ENCODE measurements at regions not wholly inside any gene's neighbourhood (a gene's known extent, or its start where the extent isn't known, plus 50 kb on each side); places are given as distances from the start of the nearest gene placed in this dataset.
A peak's percentile ranks its signal among the peaks of the same experiment; 100 is the strongest.

DNA sequence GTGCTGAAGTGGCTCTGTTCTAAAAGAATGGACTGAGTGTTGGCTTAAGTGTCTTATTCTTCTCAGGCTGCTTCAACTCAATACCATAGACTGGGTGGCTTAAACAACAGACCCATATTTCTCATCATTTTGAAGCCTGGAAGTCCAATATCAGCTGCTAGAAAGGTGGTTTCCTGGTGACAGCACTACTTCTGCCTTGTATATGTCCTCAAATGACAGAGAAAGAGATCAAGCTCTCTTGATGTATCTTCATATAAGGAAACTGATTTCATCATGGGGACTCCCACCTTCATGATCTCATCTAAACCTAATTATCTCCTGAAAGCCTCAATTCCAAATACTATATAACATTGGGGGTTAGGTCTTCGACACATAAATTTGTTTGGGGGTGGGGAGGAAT is 449.7 kb upstream of the DSEL start:
- DNase-seq (ENCODE audit: low spot score) = no peak

DNA sequence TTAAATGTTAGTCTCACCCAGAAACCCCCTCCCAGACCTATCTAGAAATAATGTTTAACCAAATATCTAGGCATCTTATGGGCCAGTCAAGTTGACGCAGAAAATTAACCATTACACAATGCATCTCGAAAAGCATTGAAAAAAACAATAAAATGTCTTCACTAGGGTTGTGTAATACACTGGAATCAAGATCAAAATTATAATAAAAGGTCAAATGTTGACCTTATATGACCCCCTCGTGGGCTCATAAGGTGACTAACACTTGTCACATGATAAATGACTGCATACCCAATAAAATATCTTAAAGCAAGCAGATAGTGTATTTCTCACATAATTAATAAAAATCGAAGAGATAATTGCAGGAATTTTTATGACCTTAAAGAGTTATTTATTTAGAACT is 447.9 kb upstream of the DSEL start:
- no peak for DNase-seq (ENCODE audit: low spot score)

DNA sequence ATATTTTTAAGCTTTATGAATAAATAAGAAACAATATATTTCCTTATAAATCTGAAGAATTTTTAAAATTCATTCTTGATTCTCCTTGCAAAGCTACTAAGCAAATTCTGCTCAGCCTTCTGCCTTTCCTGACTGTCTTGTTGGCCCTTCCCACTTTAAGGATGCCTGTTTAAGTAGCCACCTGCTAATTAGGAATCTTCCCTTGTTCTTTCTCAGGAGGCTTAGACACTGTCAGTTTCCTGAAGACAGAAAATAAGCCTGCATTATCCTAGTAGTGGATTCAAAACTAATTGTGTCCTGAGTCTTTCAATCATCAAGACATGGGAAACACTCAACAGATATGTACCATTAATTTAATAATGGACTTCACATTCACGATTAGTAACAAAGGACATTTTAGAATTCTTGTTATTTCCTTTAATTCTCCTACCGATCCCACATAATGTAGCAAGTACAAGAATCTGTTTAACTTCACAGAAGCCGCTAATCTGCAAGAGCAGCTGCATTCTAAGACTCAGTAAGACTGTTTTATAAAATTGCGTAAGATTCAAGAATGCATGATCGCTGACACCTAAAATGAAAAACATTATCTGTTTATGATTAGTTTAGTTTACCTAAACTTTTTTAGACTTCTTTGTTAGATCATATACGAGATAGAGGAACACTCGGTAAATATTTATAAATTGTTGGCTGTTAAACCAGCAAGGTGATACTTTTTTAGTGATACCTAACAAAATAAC is 445.4 kb upstream of the DSEL start:
- DNase-seq (ENCODE audit: low spot score) = no peak

DNA sequence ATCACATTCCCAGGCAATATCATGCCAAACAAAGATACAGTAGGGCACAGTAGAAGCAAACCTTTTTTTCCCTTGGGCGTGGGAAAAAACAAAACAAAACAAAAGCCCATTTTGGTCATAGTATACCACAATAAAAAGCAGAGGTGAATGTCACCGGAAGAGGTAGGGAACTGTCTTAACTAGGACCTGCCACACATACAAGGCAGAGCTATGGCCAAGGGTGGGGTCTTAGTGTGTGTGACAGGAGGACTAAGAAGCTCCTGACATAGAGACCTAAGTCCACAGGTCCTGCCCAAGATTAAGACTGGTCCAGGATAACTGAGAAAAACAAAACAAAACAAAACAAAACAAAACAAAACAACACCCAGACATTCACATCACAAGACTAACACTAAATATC is 441.2 kb upstream of the DSEL start:
- no peak for DNase-seq (ENCODE audit: low spot score)

DNA sequence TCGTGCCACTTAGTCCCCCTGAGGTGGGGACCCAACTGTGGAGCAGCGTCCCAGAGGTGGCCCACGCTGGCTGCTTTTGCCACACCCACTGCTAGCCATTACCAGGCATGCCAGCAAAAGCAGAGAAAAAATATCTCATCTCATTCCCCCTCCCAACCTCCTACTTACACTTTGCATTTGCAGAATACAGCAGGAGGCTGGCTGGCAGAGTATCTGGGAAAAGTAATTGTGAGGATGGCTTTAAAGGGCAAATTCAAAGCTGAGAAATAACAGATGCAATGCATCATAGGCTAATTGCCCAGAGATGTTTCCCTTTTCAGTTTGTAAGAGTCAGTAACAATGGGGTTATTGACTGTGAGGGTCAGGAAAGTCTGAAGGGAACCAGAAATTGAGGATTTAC is 438.1 kb upstream of the DSEL start:
- no peak for DNase-seq (ENCODE audit: low spot score)

DNA sequence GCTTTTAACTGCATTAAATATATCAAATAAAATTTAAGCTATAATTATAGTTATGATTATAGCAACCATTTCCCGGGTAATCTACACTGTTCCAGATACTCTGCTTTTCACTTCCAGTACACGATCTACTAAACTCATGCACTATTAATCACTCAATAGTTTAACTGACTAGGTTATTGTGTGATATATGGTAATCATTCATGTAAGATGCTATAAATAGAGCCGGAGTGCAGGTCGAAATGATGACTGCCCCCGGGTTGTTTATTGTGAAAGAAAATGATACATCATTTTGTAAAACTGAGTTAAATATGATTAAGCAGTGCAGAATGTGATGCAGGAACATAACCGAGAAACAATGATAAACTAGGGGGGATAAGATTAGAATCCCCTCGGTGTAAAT is 434.6 kb upstream of the DSEL start:
- no peak for DNase-seq (ENCODE audit: low spot score)

DNA sequence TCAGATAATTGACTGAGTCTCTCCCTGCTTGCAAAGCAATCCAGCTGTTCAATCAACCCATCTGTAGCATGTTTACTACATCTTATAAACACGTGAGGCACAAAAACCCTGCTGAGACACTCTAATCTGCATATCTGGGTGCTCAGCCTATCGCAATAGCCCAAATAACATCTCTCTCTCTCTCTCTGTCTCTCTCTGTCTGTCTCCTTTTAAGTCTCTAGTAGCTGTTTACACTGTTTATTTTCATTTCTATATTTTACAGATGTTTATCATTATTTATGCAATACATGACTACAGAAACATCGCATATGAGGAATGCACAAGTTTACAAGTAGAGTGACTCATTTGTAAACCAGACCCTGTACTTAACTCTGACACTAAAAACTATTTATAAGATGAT is 422.1 kb upstream of the DSEL start:
- DNase-seq (ENCODE audit: low spot score) = no peak

DNA sequence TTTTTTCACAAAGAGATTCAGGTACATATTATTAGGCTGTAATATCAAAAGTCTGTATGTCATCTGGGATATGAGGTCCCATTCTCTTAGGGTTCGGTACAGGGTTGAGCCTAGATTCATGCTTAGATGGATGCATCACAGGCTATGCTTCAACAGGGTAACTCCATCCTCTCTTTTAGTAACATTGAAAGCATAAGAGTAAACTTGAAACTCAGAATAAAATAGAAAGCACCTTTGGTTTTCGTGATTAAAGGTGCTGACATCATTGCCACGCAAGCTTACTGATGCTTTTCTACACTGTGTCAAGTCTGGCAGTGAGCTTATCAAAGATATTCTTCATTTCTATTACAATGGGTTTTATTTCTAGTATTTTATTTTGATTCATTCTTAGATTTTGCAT is 419.1 kb upstream of the DSEL start:
- DNase-seq (ENCODE audit: low spot score) = no peak

- DNase-seq (ENCODE audit: low spot score) = no peak
Observed at GRCh38 chr18:67933271-67933670, 416.8 kb upstream of the DSEL start.

DNA sequence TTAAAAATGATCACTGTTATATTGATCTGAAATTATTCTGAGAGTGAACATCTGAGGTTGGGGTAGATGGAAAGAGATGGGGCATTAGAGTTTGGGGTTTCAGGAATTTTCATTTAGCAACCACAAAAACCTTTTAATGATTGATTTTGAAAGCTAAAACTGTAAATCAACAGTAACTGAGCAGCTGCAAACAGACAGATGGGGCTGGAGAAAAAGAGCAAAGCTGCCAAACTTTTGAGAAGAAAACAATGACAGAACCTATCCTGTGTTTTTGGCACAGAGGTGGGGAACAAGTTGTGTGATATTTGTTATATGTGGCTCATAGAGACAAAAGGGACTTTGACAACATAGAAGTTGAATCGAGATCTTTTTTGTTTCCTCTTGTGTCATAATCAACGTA is 415.8 kb upstream of the DSEL start:
- DNase-seq (ENCODE audit: low spot score) = no peak

DNA sequence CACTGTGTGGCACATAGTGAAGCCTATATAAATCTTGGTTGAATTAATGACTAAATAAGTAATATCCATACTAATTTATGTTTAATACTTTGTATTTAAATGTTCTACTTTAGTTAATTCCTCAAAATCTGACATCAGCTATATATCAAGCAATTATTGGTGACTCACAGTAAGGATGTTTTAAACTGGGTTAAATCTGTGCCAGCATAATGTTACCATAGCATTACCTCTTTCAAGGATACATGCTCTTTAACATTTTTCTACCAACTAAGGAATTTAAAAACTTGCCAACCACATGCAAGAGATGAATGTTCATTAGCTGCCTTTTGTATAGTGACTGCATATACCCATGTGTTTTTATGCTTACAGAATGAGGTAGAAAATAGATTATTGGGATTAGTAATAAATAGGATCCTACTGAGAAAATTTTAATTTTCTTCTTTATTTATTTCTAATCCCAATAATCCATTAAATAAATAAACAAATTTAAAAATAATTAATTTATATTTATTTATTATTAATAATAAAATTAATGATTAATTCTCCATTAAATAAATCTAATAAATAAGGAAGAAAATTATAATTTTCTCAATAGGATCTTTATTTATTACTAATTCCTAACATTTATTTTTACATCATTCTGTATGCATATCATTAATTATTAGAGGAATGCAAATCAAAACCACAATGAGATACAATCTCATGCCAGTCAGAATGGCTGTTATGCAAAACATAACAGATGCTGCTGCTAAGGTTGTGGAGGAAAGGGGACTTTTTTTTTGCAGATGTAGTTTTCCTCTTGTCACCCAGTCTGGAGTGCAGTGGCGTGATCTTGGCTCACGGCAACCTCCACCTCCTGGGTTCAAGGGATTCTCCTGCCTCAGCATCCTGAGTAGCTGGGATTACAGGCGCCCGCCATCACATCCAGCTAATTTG is 410.7 kb upstream of the DSEL start:
- DNase-seq (ENCODE audit: low spot score) = no peak

DNA sequence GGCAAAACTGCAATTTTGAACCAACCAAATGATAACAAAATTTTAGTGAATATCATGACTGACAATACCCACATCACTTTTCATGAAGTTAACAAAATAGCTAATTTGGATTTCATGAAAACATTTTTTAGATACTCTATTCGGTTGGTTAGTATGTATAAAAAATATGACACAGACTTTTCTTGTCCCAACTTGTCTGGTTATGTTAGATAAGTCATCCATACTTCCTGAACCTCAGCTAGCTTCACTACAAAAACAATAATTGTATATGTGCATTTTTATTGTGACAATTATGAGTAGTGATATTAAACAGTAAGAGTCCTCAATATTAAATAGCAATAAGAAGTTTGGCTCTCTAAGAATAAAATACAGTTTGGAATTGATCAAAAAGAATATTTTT is 408.1 kb upstream of the DSEL start:
- DNase-seq (ENCODE audit: low spot score) = no peak

DNA sequence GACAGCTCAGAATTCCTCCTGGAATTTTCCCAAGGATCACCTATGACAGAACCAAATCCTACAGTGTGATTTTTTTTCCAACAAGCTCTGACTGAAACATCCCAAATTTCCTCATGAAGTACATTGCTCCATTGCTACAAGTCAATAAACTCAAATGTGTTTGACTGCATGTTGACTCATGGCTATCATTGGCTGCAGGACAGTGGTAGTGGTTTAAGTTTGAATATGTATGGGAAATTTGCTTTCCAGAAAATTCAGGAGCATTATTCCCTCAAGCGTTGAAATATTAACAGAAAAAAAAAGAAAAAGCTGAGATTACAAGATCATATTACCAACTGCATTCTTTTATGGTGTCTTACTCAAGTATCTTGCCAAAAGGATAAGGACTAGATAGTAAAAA is 402.8 kb upstream of the DSEL start:
- no peak for DNase-seq (ENCODE audit: low spot score)

DNA sequence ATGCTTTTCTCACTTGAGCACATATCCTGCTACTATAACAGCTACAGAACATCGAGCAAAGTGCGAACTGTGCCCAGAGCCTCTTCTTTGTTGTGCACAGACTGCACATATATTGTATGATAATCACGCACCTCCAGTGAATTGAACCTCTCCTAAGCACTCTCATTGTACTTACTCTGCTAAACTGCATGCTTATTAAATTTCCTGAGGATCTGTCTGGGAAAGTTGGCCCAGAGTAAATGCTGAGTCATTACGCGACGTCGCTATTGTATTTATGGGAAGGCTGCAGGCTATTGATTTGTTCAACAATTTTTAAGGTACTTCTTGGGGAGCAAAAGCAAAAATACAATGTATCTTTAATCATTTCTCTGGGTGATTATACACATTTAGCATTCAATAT is 399.6 kb upstream of the DSEL start:
- DNase-seq (ENCODE audit: low spot score) = no peak

DNA sequence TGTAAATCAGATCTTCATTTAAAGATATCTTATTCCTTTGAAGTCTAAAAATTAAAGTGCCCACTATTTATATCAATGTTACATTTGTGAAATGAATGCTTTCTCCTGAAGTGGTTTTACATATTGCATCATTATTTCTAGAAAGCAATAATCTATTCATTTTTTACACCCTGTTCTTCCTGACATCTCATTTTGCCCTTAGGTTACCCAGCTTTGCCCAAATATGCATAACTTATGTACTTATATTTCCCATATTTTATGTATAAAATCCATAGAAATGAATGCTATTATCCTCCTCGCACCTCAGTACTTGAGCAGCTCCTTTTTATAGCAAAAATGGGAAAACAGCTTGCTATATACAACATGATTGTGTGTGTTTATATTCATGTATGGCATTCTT is 396.5 kb upstream of the DSEL start:
- no peak for DNase-seq (ENCODE audit: low spot score)

GRCh38 chr18:67901573-67901972 is 385.1 kb upstream of the DSEL start:
- DNase-seq (ENCODE audit: low spot score) = no peak

GRCh38 chr18:67896451-67896850 is 379.9 kb upstream of the DSEL start:
- no peak for DNase-seq (ENCODE audit: low spot score)

DNA sequence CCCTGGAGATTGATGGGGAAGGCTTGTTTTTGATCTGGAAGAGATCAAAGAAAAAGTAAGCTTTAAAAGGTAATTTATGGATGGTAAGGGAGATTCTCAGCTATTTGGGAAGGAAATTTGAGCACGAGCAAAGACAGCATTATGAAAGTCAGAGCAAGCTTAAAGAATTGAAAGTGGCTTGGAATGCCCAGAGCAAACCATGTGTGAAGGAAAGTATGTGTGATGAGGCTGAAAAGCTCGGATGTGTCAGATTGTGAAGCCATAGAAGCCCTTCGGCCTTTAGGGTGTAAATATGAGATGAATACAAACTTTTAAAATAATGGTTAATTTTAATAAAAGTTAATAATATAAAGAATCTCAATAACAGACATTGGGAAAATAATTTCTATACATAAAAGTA is 377.4 kb upstream of the DSEL start:
- no peak for DNase-seq (ENCODE audit: low spot score)

GRCh38 chr18:67876871-67877270 is 360.4 kb upstream of the DSEL start:
- peak; percentile 9 for DNase-seq (ENCODE audit: low spot score)

DNA sequence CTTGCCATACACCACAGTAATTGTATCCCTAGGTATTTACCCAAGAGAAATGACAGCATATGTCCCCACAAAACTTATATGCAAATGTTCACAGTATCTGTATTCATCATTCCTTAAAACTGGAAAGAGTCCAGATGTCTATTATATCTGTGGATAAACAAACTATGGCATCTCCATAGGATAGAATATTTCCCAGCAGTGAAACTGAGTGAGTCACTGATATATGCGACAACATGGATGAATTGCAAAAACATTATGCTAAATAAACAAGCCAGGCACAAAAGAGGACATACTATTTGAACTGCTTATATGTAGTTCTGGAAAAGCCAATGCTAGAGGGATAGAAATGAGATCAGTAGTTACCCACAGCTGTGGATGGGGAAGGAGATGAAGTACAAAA is 359.4 kb upstream of the DSEL start:
- DNase-seq (ENCODE audit: low spot score) = no peak

DNA sequence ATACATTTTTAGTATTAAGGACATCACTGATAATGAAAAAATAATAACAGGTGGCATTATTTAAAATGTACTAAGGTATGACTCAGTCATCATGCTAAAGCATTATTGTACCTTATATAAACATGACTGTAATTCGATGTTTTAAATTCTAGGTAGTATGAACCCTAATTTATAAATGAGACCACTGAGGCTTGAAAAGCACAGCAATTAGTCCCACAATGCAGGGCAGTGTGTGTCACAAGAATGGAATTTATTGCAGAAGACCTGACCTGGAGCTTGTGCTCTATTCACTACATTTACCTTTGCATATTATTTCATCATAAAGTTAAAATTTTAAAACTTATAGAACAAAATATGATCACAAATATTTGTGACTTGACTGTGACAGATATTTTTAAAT is 358.5 kb upstream of the DSEL start:
- DNase-seq (ENCODE audit: low spot score) = no peak

DNA sequence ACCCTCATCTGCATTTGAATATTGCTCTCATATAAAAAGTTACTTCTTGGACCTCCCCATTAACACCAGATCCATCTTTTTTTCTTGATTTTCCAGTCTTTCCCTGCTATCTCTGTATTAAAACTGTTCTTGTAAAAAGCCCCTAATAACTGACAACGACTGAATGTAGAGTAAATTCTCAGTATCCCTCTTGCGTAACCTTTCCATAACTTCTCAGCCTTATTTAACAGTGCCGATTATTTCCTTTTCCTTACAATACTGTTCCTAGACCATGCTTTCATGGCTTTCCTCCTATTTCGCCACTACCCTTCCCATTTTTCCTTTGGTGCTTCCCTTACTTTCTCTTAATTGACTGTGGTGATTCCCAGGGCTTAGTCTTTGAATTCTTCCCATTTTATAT is 348.9 kb upstream of the DSEL start:
- DNase-seq (ENCODE audit: low spot score) = no peak

GRCh38 chr18:67864677-67865340 is 348.3 kb upstream of the DSEL start:
- no peak for DNase-seq (ENCODE audit: low spot score)

All from pons (tissue), 1 donor.